IMR-90 (cell line): ENCODE measurements at regions not wholly inside any gene's neighbourhood (a gene's known extent, or its start where the extent isn't known, plus 50 kb on each side); places are given as distances from the start of the nearest gene placed in this dataset.

Source experiments
- ATAC-seq: fragments of 200-7000 bp; cut with Tn5 transposase; 2 replicates; pipeline ENCODE4 v1.9.1; 2020; ENCODE audit warnings: low read depth, mild to moderate bottlenecking, moderate library complexity
- BruUV-seq: library from RNA; stranded (reverse); fragments of 400-500 nt; replicated peaks from 2 replicates; lab custom pipeline; 2021; lab: Mats Ljungman, UMichigan
- CTCF ChIA-PET: fragments of 300-600 bp; formaldehyde crosslinking; extraction: SDS; loops from one replicate; lab custom pipeline; 2021; ENCODE audit warnings: antibody characterized with exemption; lab: Yijun Ruan, JAX
- POLR2A ChIA-PET: fragments of 300-600 bp; sonication (Branson Sonifier 250); formaldehyde crosslinking; loops from one replicate; lab custom pipeline; 2022; ENCODE audit warnings: antibody characterized with exemption; ENCODE audit not compliant: unreplicated experiment; lab: Charles Lee
- DNase-seq: peaks from one replicate; pipeline ENCODE4 v3.0.0; 2013
- H2AFZ ChIP-seq: replicated peaks from 2 replicates; pipeline ENCODE3; 2013; ENCODE audit warnings: low read length, mild to moderate bottlenecking; ENCODE audit not compliant: poor library complexity
- H2AK5ac ChIP-seq: 2 replicates; pipeline ENCODE4 v1.6.1; 2013; ENCODE audit warnings: low read depth, low read length, inconsistent platforms
- H2AK9ac ChIP-seq: replicated peaks from 2 replicates; pipeline ENCODE3; 2013; ENCODE audit warnings: mild to moderate bottlenecking, low read depth, low read length, moderate library complexity; ENCODE audit not compliant: poor library complexity
- H2BK120ac ChIP-seq: 2 replicates; pipeline ENCODE4 v1.6.1; 2013; ENCODE audit warnings: low read depth, low read length, inconsistent platforms
- H2BK15ac ChIP-seq: 3 replicates; pipeline ENCODE4 v1.6.1; 2013; ENCODE audit warnings: low read depth, low read length, inconsistent platforms
- H2BK20ac ChIP-seq: 2 replicates; pipeline ENCODE4 v1.6.1; 2013; ENCODE audit warnings: low read depth, mild to moderate bottlenecking, inconsistent platforms, low read length, moderate library complexity
- H2BK5ac ChIP-seq: 2 replicates; pipeline ENCODE4 v1.6.1; 2013; ENCODE audit warnings: mild to moderate bottlenecking, low read depth, low read length, inconsistent platforms; ENCODE audit not compliant: poor library complexity, severe bottlenecking
- H3K14ac ChIP-seq: replicated peaks from 2 replicates; pipeline ENCODE4 v1.6.1; 2013; ENCODE audit warnings: low read depth, low read length, inconsistent platforms
- H3K18ac ChIP-seq: 2 replicates; pipeline ENCODE4 v1.6.1; 2013; ENCODE audit warnings: low read depth, low read length, control low read depth
- H3K23ac ChIP-seq: 2 replicates; pipeline ENCODE4 v1.6.1; 2013; ENCODE audit warnings: low read depth, low read length, inconsistent platforms
- H3K27ac ChIP-seq: 2 replicates; pipeline ENCODE4 v1.5.1; 2013; ENCODE audit warnings: mild to moderate bottlenecking, control low read depth, low read length; ENCODE audit not compliant: insufficient read depth
- H3K27me3 ChIP-seq: 2 replicates; pipeline ENCODE4 v1.6.1; 2013; ENCODE audit warnings: low read length; ENCODE audit not compliant: control insufficient read depth, insufficient read depth
- H3K36me3 ChIP-seq: 2 replicates; pipeline ENCODE4 v1.6.1; 2013; ENCODE audit warnings: low read length, mixed read lengths; ENCODE audit not compliant: control insufficient read depth, insufficient read depth
- H3K4ac ChIP-seq: 2 replicates; pipeline ENCODE4 v1.6.1; 2013; ENCODE audit warnings: low read depth, low read length, inconsistent platforms
- H3K4me1 ChIP-seq: 2 replicates; pipeline ENCODE4 v1.6.1; 2013; ENCODE audit warnings: low read length, mixed read lengths; ENCODE audit not compliant: control insufficient read depth, insufficient read depth
- H3K4me2 ChIP-seq: 2 replicates; pipeline ENCODE4 v1.6.1; 2013; ENCODE audit warnings: low read depth, mild to moderate bottlenecking, control low read depth, low read length, moderate library complexity
- H3K4me3 ChIP-seq: 2 replicates; pipeline ENCODE4 v1.5.1; 2013; ENCODE audit warnings: low read depth, mild to moderate bottlenecking, control low read depth, low read length, moderate library complexity; ENCODE audit not compliant: insufficient read depth
- H3K56ac ChIP-seq: 2 replicates; pipeline ENCODE4 v1.6.1; 2013; ENCODE audit warnings: low read length, inconsistent platforms; ENCODE audit not compliant: insufficient read depth; ENCODE audit errors: extremely low read depth
- H3K79me1 ChIP-seq, 2 experiments: 2 replicates each; pipeline ENCODE4 v1.6.1; 2013; ENCODE audit warnings: low read length in 2 of 2, inconsistent platforms in 1 of 2, low read depth in 1 of 2
- H3K9ac ChIP-seq: 2 replicates; pipeline ENCODE4 v1.6.1; 2013; ENCODE audit warnings: low read depth, low read length, control low read depth
- H3K9me1 ChIP-seq: 2 replicates; pipeline ENCODE4 v1.6.1; 2013; ENCODE audit warnings: low read length, inconsistent platforms; ENCODE audit not compliant: insufficient read depth
- H3K9me3 ChIP-seq: 2 replicates; pipeline ENCODE4 v1.6.1; 2013; ENCODE audit warnings: low read length; ENCODE audit not compliant: control insufficient read depth, insufficient read depth
- H4K20me1 ChIP-seq: 2 replicates; pipeline ENCODE4 v1.6.1; 2013; ENCODE audit warnings: low read length, inconsistent platforms; ENCODE audit not compliant: insufficient read depth
- H4K5ac ChIP-seq: 2 replicates; pipeline ENCODE4 v1.6.1; 2013; ENCODE audit warnings: mild to moderate bottlenecking, low read depth, low read length, control low read depth
- H4K8ac ChIP-seq, 2 experiments: 2 replicates each; pipeline ENCODE4 v1.6.1; 2013; ENCODE audit warnings: low read depth in 2 of 2, low read length in 2 of 2, control low read depth in 1 of 2, inconsistent platforms in 1 of 2
- H4K91ac ChIP-seq: 2 replicates; pipeline ENCODE4 v1.6.1; 2013; ENCODE audit warnings: low read depth, low read length, inconsistent platforms; ENCODE audit not compliant: insufficient read depth
- BHLHE40 ChIP-seq: fragments of 150-350 bp; IDR thresholded peaks from 2 replicates; pipeline ENCODE4 v1.6.1; 2016; ENCODE audit warnings: mild to moderate bottlenecking, low read depth, low read length
- CEBPB ChIP-seq: IDR thresholded peaks from 2 replicates; pipeline ENCODE4 v1.6.1; 2012; ENCODE audit warnings: low read depth, low read length, improper control_type of control experiment
- CHD1 ChIP-seq: IDR thresholded peaks from 2 replicates; pipeline ENCODE4 v1.6.1; 2012; ENCODE audit warnings: low read depth, low read length, improper control_type of control experiment
- ELK1 ChIP-seq: fragments of 150-350 bp; IDR thresholded peaks from 2 replicates; pipeline ENCODE4 v1.6.1; 2016; ENCODE audit warnings: low read depth, mild to moderate bottlenecking, low read length, moderate library complexity, borderline replicate concordance
- FOS ChIP-seq: fragments of 150-350 bp; IDR thresholded peaks from 2 replicates; pipeline ENCODE4 v1.6.1; 2016; ENCODE audit warnings: low read depth, low read length
- MAFK ChIP-seq: IDR thresholded peaks from 2 replicates; pipeline ENCODE4 v1.6.1; 2012; ENCODE audit warnings: low read depth, low read length, improper control_type of control experiment
- MXI1 ChIP-seq: IDR thresholded peaks from 2 replicates; pipeline ENCODE4 v1.6.1; 2012; ENCODE audit warnings: low read depth, mild to moderate bottlenecking, low read length, moderate library complexity, borderline replicate concordance
- NFE2L2 ChIP-seq: fragments of 150-350 bp; IDR thresholded peaks from 2 replicates; pipeline ENCODE4 v1.6.1; 2016; ENCODE audit warnings: low read depth, mild to moderate bottlenecking, low read length
- POLR2A ChIP-seq: IDR thresholded peaks from 2 replicates; pipeline ENCODE4 v1.6.1; 2012; ENCODE audit warnings: mild to moderate bottlenecking, low read depth, low read length
- RAD21 ChIP-seq: IDR thresholded peaks from 2 replicates; pipeline ENCODE4 v1.6.1; 2012; ENCODE audit warnings: low read length, improper control_type of control experiment
- RCOR1 ChIP-seq: IDR thresholded peaks from 2 replicates; pipeline ENCODE4 v1.6.1; 2012; ENCODE audit warnings: mild to moderate bottlenecking, low read length, improper control_type of control experiment; ENCODE audit not compliant: insufficient replicate concordance
- RFX5 ChIP-seq: IDR thresholded peaks from 2 replicates; pipeline ENCODE4 v1.8.0; 2012; ENCODE audit warnings: low read depth, mild to moderate bottlenecking, low read length, moderate library complexity
- SMC3 ChIP-seq: fragments of 150-350 bp; IDR thresholded peaks from 2 replicates; pipeline ENCODE4 v1.6.1; 2016; ENCODE audit warnings: low read depth, mild to moderate bottlenecking, antibody characterized with exemption, low read length, moderate library complexity
- WGBS, 2 experiments: methylation state at CpG; one replicate each; pipeline versions ENCODE4 v1.1.5 to v1.1.7; 2013; ENCODE audit warnings: missing lambda C conversion rate in 2 of 2; ENCODE audit not compliant: insufficient read length in 1 of 2; ENCODE audit errors: extremely low coverage in 2 of 2; 5-methylcytosine and 5-hydroxymethylcytosine counted together
- dilution Hi-C: fragments of 300-500 bp; cut with HindIII; formaldehyde crosslinking; loops from one replicate; pipeline ENCODE4 v1.14.3; 2018; ENCODE audit warnings: low sequenced_read_pairs; ENCODE audit not compliant: unreplicated experiment
- in situ Hi-C: fragments of 300-500 bp; cut with MboI; formaldehyde crosslinking; loops from 3 replicates; pipeline ENCODE4 v1.14.3; 2019; ENCODE audit warnings: low sequenced_read_pairs, inconsistent platforms, mixed read lengths
- intact Hi-C: fragments of 100-400 bp; cut with micrococcal nuclease; formaldehyde crosslinking; loops from 2 replicates; pipeline ENCODE4 v1.10.0; 2022
- TF ChIP-seq, protein P1 (sequence below): conservative IDR thresholded peaks from 2 replicates; pipeline ENCODE4 v1.5.1; 2012; ENCODE audit warnings: mild to moderate bottlenecking, low read depth, low read length, improper control_type of control experiment

DNA sequence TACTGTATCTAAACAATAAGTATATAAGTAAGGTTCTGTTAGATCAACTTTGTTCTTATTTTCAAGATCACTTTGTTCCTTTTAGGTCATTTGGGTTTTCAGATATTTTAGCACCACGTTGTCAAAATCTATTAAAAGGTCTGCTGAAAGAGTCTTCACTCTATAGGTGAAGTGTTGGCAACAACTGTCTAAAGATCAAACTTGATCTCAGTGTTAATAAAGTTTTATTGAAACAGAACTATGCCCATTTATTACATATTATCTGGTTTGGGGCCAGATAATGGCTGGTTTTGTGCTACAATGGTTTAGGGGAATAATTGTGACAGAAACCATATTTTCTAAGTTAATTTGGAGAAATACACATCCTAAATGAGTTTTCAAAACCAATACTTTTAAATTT, 478.9 kb upstream of the GRM3 start:
- Histone ChIP-seq H2AK9ac (no peak overlapping the region), H2BK20ac (no peak overlapping the region), H4K8ac (no peak overlapping the region), H3K36me3 (no peaks in the 10 kb centered on the region), H3K56ac (no peak overlapping the region), H3K9me3 (peaks cover 3% of the 10 kb centered on the region), H2BK5ac (no peak overlapping the region), H2AFZ (no peak overlapping the region), H3K79me1 (no peaks in the 10 kb centered on the region), H3K9me1 (no peaks in the 10 kb centered on the region), H3K14ac (no peak overlapping the region), H3K27ac (no peak overlapping the region), H4K91ac (no peak overlapping the region), H2BK15ac (no peak overlapping the region), H3K23ac (no peak overlapping the region), H3K4me3 (no peak overlapping the region), H3K18ac (no peak overlapping the region), H3K4me2 (no peak overlapping the region), H3K9ac (no peak overlapping the region), H4K20me1 (no peaks in the 10 kb centered on the region), H2AK5ac (no peak overlapping the region), H3K4ac (no peak overlapping the region), H3K4me1 (no peaks in the 10 kb centered on the region), H2BK120ac (no peak overlapping the region), H4K5ac (no peak overlapping the region), H3K27me3 (no peaks in the 10 kb centered on the region)
- dilution Hi-C loops (no loop called here), intact Hi-C loops (no loop called here), in situ Hi-C loops (no loop called here)
- no TSS peak for BruUV-seq
- WGBS, 2 experiments = no CpG with 5 or more reads among the region's 1 CpG
- ChIA-PET POLR2A (no interaction called here), CTCF (no interaction called here)
- no peak for TF ChIP-seq CHD1
- no peak for TF ChIP-seq RCOR1
- no peak for TF ChIP-seq BHLHE40
- no peak for TF ChIP-seq SMC3
- TF ChIP-seq MXI1 = no peak
- TF ChIP-seq, protein P1, sequence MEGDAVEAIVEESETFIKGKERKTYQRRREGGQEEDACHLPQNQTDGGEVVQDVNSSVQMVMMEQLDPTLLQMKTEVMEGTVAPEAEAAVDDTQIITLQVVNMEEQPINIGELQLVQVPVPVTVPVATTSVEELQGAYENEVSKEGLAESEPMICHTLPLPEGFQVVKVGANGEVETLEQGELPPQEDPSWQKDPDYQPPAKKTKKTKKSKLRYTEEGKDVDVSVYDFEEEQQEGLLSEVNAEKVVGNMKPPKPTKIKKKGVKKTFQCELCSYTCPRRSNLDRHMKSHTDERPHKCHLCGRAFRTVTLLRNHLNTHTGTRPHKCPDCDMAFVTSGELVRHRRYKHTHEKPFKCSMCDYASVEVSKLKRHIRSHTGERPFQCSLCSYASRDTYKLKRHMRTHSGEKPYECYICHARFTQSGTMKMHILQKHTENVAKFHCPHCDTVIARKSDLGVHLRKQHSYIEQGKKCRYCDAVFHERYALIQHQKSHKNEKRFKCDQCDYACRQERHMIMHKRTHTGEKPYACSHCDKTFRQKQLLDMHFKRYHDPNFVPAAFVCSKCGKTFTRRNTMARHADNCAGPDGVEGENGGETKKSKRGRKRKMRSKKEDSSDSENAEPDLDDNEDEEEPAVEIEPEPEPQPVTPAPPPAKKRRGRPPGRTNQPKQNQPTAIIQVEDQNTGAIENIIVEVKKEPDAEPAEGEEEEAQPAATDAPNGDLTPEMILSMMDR = no peak
- TF ChIP-seq ELK1 = no peak
- no peak for TF ChIP-seq MAFK
- no peak for TF ChIP-seq NFE2L2
- no peak for TF ChIP-seq POLR2A
- no peak for TF ChIP-seq CEBPB
- TF ChIP-seq RAD21 = no peak
- no peak for TF ChIP-seq FOS
- TF ChIP-seq RFX5 = no peak
- DNase-seq (no peak), ATAC-seq (no peak)
